ENCODE measurements at regions not wholly inside any gene's neighbourhood (a gene's known extent, or its start where the extent isn't known, plus 50 kb on each side); places are given as distances from the start of the nearest gene placed in this dataset.

DNA sequence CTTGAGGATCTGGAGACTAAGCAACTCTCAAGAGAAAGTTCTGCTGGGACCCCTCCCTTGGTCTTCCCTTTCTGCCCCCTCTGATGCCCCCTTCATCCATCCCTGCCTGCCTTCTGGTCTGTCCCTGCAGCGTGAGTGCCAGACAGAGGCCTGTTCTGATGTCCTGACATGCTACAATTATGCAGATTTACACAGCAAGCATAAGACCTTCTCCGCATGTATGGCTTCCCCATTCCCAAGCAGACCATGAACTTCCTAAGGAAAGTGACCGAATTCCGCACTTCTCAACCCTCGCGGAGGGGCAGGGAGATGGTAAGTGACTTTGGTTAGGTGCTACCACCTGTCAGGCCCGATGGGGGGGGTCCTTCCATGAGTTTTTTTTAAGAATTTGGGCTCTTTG lies 150.1 kb upstream of the SDK2 start:
- TF ChIP-seq, protein P1, sequence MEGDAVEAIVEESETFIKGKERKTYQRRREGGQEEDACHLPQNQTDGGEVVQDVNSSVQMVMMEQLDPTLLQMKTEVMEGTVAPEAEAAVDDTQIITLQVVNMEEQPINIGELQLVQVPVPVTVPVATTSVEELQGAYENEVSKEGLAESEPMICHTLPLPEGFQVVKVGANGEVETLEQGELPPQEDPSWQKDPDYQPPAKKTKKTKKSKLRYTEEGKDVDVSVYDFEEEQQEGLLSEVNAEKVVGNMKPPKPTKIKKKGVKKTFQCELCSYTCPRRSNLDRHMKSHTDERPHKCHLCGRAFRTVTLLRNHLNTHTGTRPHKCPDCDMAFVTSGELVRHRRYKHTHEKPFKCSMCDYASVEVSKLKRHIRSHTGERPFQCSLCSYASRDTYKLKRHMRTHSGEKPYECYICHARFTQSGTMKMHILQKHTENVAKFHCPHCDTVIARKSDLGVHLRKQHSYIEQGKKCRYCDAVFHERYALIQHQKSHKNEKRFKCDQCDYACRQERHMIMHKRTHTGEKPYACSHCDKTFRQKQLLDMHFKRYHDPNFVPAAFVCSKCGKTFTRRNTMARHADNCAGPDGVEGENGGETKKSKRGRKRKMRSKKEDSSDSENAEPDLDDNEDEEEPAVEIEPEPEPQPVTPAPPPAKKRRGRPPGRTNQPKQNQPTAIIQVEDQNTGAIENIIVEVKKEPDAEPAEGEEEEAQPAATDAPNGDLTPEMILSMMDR (IDR thresholded peaks at IDR 0.05): no peak
- no peak for TF ChIP-seq POLR2A (IDR thresholded peaks at IDR 0.05)
